ENCODE measurements at regions not wholly inside any gene's neighbourhood (a gene's known extent, or its start where the extent isn't known, plus 50 kb on each side); places are given as distances from the start of the nearest gene placed in this dataset.

DNA sequence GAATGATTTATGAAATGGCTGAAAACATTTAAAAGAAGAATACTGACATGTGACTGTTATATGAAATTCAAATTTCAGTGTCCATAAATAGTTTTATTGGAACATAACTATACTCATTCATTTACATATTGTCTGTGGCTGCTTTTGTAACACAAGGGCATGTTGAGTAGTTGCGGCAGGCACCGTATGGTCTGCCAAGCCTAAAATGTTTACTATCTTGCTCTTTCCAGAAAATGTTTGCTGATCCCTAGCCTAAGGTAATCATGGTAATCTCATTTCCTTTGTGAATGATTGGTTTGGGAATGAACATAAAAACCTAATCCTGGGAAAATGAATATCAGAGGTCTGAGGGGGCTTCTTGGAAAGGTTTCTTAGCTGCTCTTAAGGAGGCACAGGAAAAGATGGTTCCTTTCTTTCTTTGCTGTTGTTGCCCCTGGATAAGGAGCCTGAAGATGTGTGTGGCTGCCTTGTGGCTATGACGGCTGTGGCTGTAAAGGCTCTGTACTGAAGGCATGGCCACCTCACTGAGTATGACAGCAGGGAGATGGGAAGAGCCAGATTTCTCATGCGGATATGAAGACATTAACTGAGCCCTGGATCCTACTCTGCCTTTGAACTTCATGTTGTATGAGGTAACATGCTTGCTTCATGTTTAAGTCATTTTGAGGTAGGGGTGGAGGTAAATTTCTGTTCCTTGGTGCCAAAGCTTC lies 419.4 kb upstream of the CLINT1 start:
- 64% methylated on average over 4 of the region's 4 CpGs for WGBS (ENCODE audit: low lambda C conversion rate, missing lambda C conversion rate)
- Histone ChIP-seq H3K36me3 (replicated peaks; ENCODE audit: insufficient read depth, low read depth) (no peaks in the 10 kb centered on the region), H3K4me3 (no peak overlapping the region), H3K79me2 (no peaks in the 10 kb centered on the region), H3K4me2 (no peak overlapping the region), H2AFZ (no peak overlapping the region), H3K4me1 (ENCODE audit: insufficient read depth) (no peaks in the 10 kb centered on the region), H3K27me3 (no peaks in the 10 kb centered on the region), H4K20me1 (ENCODE audit: insufficient read depth, poor library complexity, severe bottlenecking) (no peaks in the 10 kb centered on the region), H3K9me2 (replicated peaks; ENCODE audit: insufficient read depth) (no peaks in the 10 kb centered on the region), H3K9me3 (ENCODE audit: low read depth) (no peaks in the 10 kb centered on the region), H3K27ac (no peak overlapping the region)
- DNase-seq (ENCODE audit: low spot score): no peak
- no peak for TF ChIP-seq EZH2phosphoT487 (IDR thresholded peaks at IDR 0.05; ENCODE audit: low read depth, severe bottlenecking, unreplicated experiment)
- TF ChIP-seq, protein P1, sequence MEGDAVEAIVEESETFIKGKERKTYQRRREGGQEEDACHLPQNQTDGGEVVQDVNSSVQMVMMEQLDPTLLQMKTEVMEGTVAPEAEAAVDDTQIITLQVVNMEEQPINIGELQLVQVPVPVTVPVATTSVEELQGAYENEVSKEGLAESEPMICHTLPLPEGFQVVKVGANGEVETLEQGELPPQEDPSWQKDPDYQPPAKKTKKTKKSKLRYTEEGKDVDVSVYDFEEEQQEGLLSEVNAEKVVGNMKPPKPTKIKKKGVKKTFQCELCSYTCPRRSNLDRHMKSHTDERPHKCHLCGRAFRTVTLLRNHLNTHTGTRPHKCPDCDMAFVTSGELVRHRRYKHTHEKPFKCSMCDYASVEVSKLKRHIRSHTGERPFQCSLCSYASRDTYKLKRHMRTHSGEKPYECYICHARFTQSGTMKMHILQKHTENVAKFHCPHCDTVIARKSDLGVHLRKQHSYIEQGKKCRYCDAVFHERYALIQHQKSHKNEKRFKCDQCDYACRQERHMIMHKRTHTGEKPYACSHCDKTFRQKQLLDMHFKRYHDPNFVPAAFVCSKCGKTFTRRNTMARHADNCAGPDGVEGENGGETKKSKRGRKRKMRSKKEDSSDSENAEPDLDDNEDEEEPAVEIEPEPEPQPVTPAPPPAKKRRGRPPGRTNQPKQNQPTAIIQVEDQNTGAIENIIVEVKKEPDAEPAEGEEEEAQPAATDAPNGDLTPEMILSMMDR (IDR thresholded peaks at IDR 0.05; ENCODE audit: poor library complexity): no peak
- no peak for TF ChIP-seq EZH2 (IDR thresholded peaks at IDR 0.05; ENCODE audit: borderline replicate concordance)

DNA sequence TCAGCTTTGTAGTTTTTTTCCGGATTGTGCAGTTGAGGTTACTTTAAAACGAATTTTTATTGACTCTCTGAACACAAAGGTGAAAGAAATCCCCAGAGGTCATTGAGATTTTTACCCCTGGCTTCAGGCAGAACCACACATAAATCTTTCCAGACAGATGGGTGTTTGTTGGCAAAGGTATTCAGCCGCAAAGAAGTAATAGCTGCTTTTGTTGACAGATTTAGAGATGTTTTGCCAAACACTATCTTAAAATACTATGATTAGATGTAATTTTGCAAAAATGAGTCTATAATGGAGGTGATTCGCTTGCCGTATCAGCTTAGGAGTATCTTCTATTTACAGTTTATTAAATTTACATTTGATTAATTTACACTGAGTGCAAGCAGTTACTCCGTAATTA lies 418.3 kb upstream of the CLINT1 start:
- Histone ChIP-seq H3K4me3 (no peak overlapping the region), H3K79me2 (no peaks in the 10 kb centered on the region), H3K9me3 (ENCODE audit: low read depth) (no peaks in the 10 kb centered on the region), H3K4me2 (no peak overlapping the region), H3K4me1 (ENCODE audit: insufficient read depth) (no peaks in the 10 kb centered on the region), H3K27me3 (peaks cover under 1% of the 10 kb centered on the region), H3K27ac (no peak overlapping the region), H3K9me2 (replicated peaks; ENCODE audit: insufficient read depth) (no peaks in the 10 kb centered on the region), H3K36me3 (replicated peaks; ENCODE audit: insufficient read depth, low read depth) (no peaks in the 10 kb centered on the region), H4K20me1 (ENCODE audit: insufficient read depth, poor library complexity, severe bottlenecking) (no peaks in the 10 kb centered on the region), H2AFZ (no peak overlapping the region)
- no peak for DNase-seq (ENCODE audit: low spot score)
- 52% methylated on average over 6 of the region's 6 CpGs for WGBS (ENCODE audit: low lambda C conversion rate, missing lambda C conversion rate)
- no peak for TF ChIP-seq EZH2phosphoT487 (IDR thresholded peaks at IDR 0.05; ENCODE audit: low read depth, severe bottlenecking, unreplicated experiment)
- TF ChIP-seq, protein P1 (IDR thresholded peaks at IDR 0.05; ENCODE audit: poor library complexity): no peak
- TF ChIP-seq EZH2 (IDR thresholded peaks at IDR 0.05; ENCODE audit: borderline replicate concordance): no peak

DNA sequence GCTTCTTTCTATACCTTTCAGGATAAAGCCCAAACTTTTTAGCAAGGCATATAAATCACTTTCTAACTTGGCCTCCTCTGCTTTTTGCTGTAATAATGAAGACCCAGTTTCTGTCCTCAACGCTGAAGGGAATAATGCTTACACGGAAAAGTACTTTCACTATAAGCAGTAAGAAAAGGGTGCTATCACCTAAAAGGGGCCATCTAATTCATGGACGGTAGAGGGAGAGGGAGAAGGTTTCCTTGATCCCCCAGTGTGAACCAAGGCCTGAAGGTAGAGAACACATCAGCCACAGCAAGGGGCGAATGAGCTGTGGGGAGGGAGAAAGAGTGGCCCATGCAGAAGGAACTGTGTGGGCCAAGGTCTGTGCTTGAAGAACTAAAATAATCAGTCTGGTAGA lies 417.7 kb upstream of the CLINT1 start:
- no peak overlapping the region for H3K4me3 ChIP-seq
- no peak overlapping the region for H2AFZ ChIP-seq
- no peaks in the 10 kb centered on the region for H3K79me2 ChIP-seq
- H3K27me3 ChIP-seq: peaks cover 5% of the 10 kb centered on the region
- WGBS (ENCODE audit: low lambda C conversion rate, missing lambda C conversion rate): 80% methylated on average over 4 of the region's 4 CpGs
- H3K4me1 ChIP-seq (ENCODE audit: insufficient read depth): no peaks in the 10 kb centered on the region
- no peaks in the 10 kb centered on the region for H3K9me3 ChIP-seq (ENCODE audit: low read depth)
- no peaks in the 10 kb centered on the region for H4K20me1 ChIP-seq (ENCODE audit: insufficient read depth, poor library complexity, severe bottlenecking)
- no peak overlapping the region for H3K4me2 ChIP-seq
- no peaks in the 10 kb centered on the region for H3K36me3 ChIP-seq (replicated peaks; ENCODE audit: insufficient read depth, low read depth)
- H3K27ac ChIP-seq: no peak overlapping the region
- no peaks in the 10 kb centered on the region for H3K9me2 ChIP-seq (replicated peaks; ENCODE audit: insufficient read depth)
- TF ChIP-seq EZH2 (IDR thresholded peaks at IDR 0.05; ENCODE audit: borderline replicate concordance) (no peak), EZH2phosphoT487 (IDR thresholded peaks at IDR 0.05; ENCODE audit: low read depth, severe bottlenecking, unreplicated experiment) (no peak)
- TF ChIP-seq, protein P1 (IDR thresholded peaks at IDR 0.05; ENCODE audit: poor library complexity): no peak
- no peak for DNase-seq (ENCODE audit: low spot score)
